ENCODE measurements at regions not wholly inside any gene's neighbourhood (a gene's known extent, or its start where the extent isn't known, plus 50 kb on each side); places are given as distances from the start of the nearest gene placed in this dataset.

- no peak for DNase-seq
- Mint-ChIP-seq H3K4me1 (no peaks in the 10 kb centered on the region), H3K27me3 (no peaks in the 10 kb centered on the region), H3K9me3 (no peaks in the 10 kb centered on the region), H3K36me3 (no peaks in the 10 kb centered on the region), H3K4me3 (no peak overlapping the region), H3K27ac (no peak overlapping the region)
- ATAC-seq (ENCODE audit: low read depth in 2 of 2) = no peak
Observed at GRCh38 chr6:55977959-55978665, 102.7 kb upstream of the BMP5 start.

DNA sequence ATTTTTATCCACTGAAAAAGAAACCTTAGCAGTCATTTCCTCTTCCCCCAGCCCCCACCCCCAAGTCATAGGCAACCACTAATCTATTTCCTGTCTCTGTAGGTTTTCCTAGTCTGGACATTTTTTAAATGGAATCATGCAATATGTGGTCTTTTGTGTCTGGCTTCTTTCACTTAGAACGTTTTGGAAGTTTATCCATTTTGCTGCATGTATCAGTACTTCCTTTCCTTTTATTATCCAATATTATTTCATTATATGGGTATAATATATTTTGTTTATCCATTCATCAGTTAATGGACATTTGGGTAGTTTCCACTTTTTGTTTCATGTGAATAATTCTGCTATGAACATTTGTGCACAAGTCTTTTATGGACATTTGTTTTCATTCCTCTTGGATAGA is 99.3 kb upstream of the BMP5 start:
- no peaks in the 10 kb centered on the region for H3K4me1 Mint-ChIP-seq
- ATAC-seq (ENCODE audit: low read depth in 2 of 2) = no peak
- H3K4me3 Mint-ChIP-seq = no peak overlapping the region
- DNase-seq = no peak
- H3K9me3 Mint-ChIP-seq = no peaks in the 10 kb centered on the region
- no peaks in the 10 kb centered on the region for H3K36me3 Mint-ChIP-seq
- H3K27ac Mint-ChIP-seq = no peak overlapping the region
- no peaks in the 10 kb centered on the region for H3K27me3 Mint-ChIP-seq

- no peaks in the 10 kb centered on the region for H3K4me1 Mint-ChIP-seq
- H3K36me3 Mint-ChIP-seq = no peaks in the 10 kb centered on the region
- no peak overlapping the region for H3K4me3 Mint-ChIP-seq
- H3K9me3 Mint-ChIP-seq = no peaks in the 10 kb centered on the region
- H3K27ac Mint-ChIP-seq = no peak overlapping the region
- DNase-seq (no peak), ATAC-seq (ENCODE audit: low read depth in 2 of 2) (no peak)
- no peaks in the 10 kb centered on the region for H3K27me3 Mint-ChIP-seq
Observed at GRCh38 chr6:55972091-55972490, 96.7 kb upstream of the BMP5 start.

DNA sequence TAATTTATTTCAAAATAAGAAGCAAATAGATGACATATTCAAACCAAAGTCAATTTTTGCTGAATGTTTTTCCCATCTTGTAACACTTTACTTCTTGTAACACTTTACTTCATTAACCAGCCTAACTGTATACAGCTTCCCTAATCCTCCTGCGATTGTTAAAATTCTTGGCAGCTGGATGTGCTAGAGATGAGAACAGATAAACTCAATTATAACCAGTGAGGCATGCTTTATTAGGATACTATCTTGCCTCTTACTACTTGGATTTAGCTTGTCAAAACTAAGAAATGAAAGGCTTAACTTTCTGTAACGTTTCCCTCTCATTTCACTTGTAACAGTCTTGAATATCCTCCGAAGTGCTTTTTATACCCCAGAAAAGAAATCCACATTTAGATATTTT is 94.1 kb upstream of the BMP5 start:
- Mint-ChIP-seq H3K27me3 (no peaks in the 10 kb centered on the region), H3K27ac (no peak overlapping the region), H3K9me3 (peaks cover 0 to 5% (median 0%) of the 10 kb centered on the region in 7 donors), H3K4me1 (no peaks in the 10 kb centered on the region), H3K36me3 (no peaks in the 10 kb centered on the region), H3K4me3 (no peak overlapping the region)
- no peak for DNase-seq
- ATAC-seq (ENCODE audit: low read depth in 2 of 2) = no peak

- no peak for ATAC-seq (ENCODE audit: low read depth in 2 of 2)
- H3K4me3 Mint-ChIP-seq = no peak overlapping the region
- no peak for DNase-seq
- H3K27me3 Mint-ChIP-seq = no peaks in the 10 kb centered on the region
- H3K9me3 Mint-ChIP-seq = peaks cover 0 to 5% (median 0%) of the 10 kb centered on the region in 7 donors
- no peaks in the 10 kb centered on the region for H3K4me1 Mint-ChIP-seq
- no peak overlapping the region for H3K27ac Mint-ChIP-seq
- H3K36me3 Mint-ChIP-seq = no peaks in the 10 kb centered on the region
Observed at GRCh38 chr6:55968926-55969325, 93.5 kb upstream of the BMP5 start.

GRCh38 chr6:55964136-55964535 is 88.7 kb upstream of the BMP5 start:
- no peaks in the 10 kb centered on the region for H3K27me3 Mint-ChIP-seq
- no peak overlapping the region for H3K4me3 Mint-ChIP-seq
- H3K9me3 Mint-ChIP-seq = peaks cover 0 to 5% (median 0%) of the 10 kb centered on the region in 7 donors
- DNase-seq = no peak
- H3K36me3 Mint-ChIP-seq = no peaks in the 10 kb centered on the region
- no peak for ATAC-seq (ENCODE audit: low read depth in 2 of 2)
- no peaks in the 10 kb centered on the region for H3K4me1 Mint-ChIP-seq
- no peak overlapping the region for H3K27ac Mint-ChIP-seq

DNA sequence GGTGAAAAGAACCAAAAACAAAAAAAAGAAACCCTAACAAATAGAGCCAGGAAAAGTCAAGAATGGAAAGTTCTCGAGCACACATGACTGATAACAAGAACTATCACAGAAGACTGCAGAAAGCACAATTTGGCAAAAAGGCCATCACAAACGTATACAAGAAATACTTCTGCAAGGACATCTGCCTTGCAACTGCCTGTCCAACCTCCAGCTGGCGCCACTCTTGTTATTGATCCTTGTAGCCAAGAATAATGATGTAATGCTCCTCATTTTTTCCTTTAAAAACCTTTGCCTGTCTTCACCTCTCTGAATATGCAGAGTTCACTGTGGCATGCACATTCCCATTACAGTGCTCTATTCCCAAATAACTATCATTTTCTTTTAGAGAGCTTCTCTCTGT is 87.9 kb upstream of the BMP5 start:
- H3K4me1 Mint-ChIP-seq = no peaks in the 10 kb centered on the region
- peak overlapping the region in 1 of 8 donors; percentile 42 for H3K4me3 Mint-ChIP-seq

GRCh38 chr6:55960344-55960743 is 85.0 kb upstream of the BMP5 start:
- no peaks in the 10 kb centered on the region for H3K36me3 Mint-ChIP-seq
- no peak overlapping the region for H3K4me3 Mint-ChIP-seq
- H3K4me1 Mint-ChIP-seq = no peaks in the 10 kb centered on the region
- peaks cover 0 to 3% (median 0%) of the 10 kb centered on the region in 7 donors for H3K9me3 Mint-ChIP-seq
- H3K27ac Mint-ChIP-seq = peak overlapping the region in 1 of 6 donors; percentile 63
- DNase-seq = no peak
- ATAC-seq (ENCODE audit: low read depth in 2 of 2) = no peak
- no peaks in the 10 kb centered on the region for H3K27me3 Mint-ChIP-seq

More for the DNA sequence above, 87.9 kb upstream of the BMP5 start:
- no peaks in the 10 kb centered on the region for H3K27me3 Mint-ChIP-seq
- H3K9me3 Mint-ChIP-seq = peaks cover 0 to 5% (median 0%) of the 10 kb centered on the region in 7 donors
- DNase-seq (no peak), ATAC-seq (ENCODE audit: low read depth in 2 of 2) (no peak)
- no peaks in the 10 kb centered on the region for H3K36me3 Mint-ChIP-seq
- H3K27ac Mint-ChIP-seq = no peak overlapping the region

DNA sequence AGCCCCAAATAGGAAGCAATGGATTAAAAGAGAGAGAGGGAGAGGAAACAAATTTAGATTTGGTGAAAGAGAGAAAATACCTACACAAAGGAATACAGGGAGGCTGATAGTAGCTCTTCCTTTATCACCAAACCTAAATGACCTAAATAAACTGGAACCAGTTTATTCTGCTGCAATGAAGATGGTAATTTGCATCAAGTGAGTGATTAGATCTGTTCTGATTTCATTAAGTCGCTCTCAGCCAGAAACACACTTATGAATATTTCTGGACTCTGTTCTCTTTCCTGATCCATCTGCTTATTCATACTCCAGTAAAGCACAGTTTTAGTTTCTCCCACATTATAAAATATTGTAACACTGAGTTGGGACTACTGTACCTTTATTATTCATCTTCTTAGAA is 83.4 kb upstream of the BMP5 start:
- Mint-ChIP-seq H3K4me1 (no peaks in the 10 kb centered on the region), H3K27me3 (no peaks in the 10 kb centered on the region), H3K36me3 (no peaks in the 10 kb centered on the region), H3K27ac (no peak overlapping the region), H3K9me3 (peaks cover 0 to 3% (median 0%) of the 10 kb centered on the region in 7 donors), H3K4me3 (no peak overlapping the region)
- DNase-seq = no peak
- no peak for ATAC-seq (ENCODE audit: low read depth in 2 of 2)

DNA sequence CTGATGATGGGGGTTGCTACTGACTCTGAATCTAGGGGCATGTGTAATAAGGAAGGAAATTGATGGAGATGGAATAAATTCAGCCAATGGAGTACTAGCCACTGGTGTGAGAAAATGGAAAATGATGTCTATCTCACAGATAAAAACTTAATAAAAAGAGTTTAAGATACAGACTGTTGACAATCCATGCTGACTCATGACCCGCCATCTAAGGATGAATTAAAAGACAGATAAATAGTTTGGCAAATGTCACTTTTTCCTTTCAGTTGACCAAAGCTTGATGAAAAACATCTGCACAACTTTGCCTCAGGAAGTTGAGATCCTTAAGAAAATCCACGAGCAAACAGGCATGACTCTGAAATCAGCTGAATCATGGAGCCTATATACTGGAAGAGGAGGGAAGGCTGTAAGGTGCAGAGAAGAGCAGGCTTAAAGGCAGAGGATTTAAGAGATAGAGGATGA is 82.6 kb upstream of the BMP5 start:
- Mint-ChIP-seq H3K9me3 (peaks cover 0 to 3% (median 0%) of the 10 kb centered on the region in 7 donors), H3K36me3 (no peaks in the 10 kb centered on the region), H3K27me3 (no peaks in the 10 kb centered on the region), H3K27ac (no peak overlapping the region), H3K4me1 (no peaks in the 10 kb centered on the region), H3K4me3 (no peak overlapping the region)
- DNase-seq = no peak
- ATAC-seq (ENCODE audit: low read depth in 2 of 2) = no peak

DNA sequence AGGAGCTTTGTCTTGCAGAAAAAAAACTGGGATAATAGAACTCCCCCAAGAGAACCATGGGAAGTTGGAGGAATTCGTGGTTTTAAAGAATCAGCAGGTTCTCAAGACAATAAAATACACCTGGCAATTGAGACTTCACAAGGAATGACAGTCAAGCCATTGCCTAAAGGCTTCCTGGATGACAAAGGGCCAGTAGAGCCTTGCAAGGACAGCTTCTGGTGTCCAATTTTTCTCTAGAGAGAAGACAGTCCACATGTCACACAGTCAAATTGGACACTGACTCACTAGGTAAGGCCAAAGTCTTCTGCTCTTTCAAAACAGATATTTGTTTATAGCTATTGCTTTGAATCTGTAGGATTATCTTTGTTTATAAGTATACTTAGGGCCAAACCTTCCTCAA is 80.3 kb upstream of the BMP5 start:
- Mint-ChIP-seq H3K9me3 (peaks cover 0 to 6% (median 0%) of the 10 kb centered on the region in 7 donors), H3K36me3 (no peaks in the 10 kb centered on the region), H3K27ac (no peak overlapping the region), H3K4me3 (no peak overlapping the region), H3K4me1 (no peaks in the 10 kb centered on the region), H3K27me3 (no peaks in the 10 kb centered on the region)
- ATAC-seq (ENCODE audit: low read depth in 2 of 2) = no peak
- DNase-seq = no peak

DNA sequence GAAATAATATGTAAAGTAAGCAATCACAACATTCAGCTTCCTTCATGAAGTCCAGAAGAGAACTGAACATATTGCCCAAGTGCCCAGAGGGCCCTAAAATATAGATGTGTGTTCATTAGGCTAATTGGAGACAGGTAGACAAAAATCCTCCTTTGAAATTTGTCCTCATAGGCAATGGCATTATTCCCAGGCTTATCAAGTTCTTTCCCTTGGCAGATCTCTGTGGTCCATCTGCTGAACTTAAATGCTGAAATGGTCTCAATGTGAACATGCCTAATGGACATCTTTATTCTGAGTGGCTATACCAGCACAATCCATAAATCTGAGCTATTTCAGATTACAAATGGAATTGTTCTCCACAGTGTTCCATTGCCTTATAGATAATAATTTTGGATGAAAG is 79.0 kb upstream of the BMP5 start:
- DNase-seq (no peak), ATAC-seq (ENCODE audit: low read depth in 2 of 2) (no peak)
- Mint-ChIP-seq H3K27me3 (no peaks in the 10 kb centered on the region), H3K9me3 (peaks cover 0 to 6% (median under 1%) of the 10 kb centered on the region in 7 donors), H3K4me3 (no peak overlapping the region), H3K27ac (no peak overlapping the region), H3K36me3 (no peaks in the 10 kb centered on the region), H3K4me1 (no peaks in the 10 kb centered on the region)

DNA sequence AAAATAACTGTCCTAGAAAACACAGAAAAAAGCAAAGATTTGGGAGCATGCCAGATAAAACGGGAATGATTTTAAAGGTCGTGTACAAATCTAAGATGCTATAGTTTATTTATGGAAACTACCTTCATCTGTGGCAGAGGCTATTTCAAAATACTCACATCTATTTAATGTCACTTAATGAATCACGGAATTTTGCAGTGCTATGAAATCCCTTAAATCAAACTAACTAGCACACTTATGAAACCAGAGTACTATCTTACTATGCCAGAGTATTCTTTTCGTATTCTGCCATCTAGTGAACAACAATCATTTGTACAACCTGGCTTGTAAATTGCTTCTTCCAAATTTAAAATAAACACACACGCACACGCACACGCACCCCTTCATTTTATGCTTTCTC is 77.9 kb upstream of the BMP5 start:
- no peak for ATAC-seq (ENCODE audit: low read depth in 2 of 2)
- no peaks in the 10 kb centered on the region for H3K27me3 Mint-ChIP-seq
- H3K27ac Mint-ChIP-seq = no peak overlapping the region
- no peak overlapping the region for H3K4me3 Mint-ChIP-seq
- H3K36me3 Mint-ChIP-seq = no peaks in the 10 kb centered on the region
- H3K9me3 Mint-ChIP-seq = peaks cover 0 to 6% (median 1%) of the 10 kb centered on the region in 7 donors
- no peaks in the 10 kb centered on the region for H3K4me1 Mint-ChIP-seq
- no peak for DNase-seq

GRCh38 chr6:55950071-55950814 is 74.9 kb upstream of the BMP5 start:
- Mint-ChIP-seq H3K4me1 (no peaks in the 10 kb centered on the region), H3K27me3 (no peaks in the 10 kb centered on the region), H3K36me3 (no peaks in the 10 kb centered on the region), H3K27ac (no peak overlapping the region), H3K4me3 (no peak overlapping the region), H3K9me3 (peaks cover 0 to 6% (median 4%) of the 10 kb centered on the region in 7 donors)
- ATAC-seq (ENCODE audit: low read depth in 2 of 2) (no peak), DNase-seq (no peak)
